Esophagus squamous epithelium (tissue), 5 donors: ENCODE measurements at regions not wholly inside any gene's neighbourhood (a gene's known extent, or its start where the extent isn't known, plus 50 kb on each side); places are given as distances from the start of the nearest gene placed in this dataset.

Experiments
- DNase-seq: peaks from one replicate; lab custom pipeline; 2025; lab: John Stamatoyannopoulos, UW
- H3K27ac ChIP-seq, 4 donors: fragments of 200-600 bp; sonication (generic); one replicate each; pipeline ENCODE4 v1.5.1; 2016 to 2019; ENCODE audit warnings: mild to moderate bottlenecking in 1 of 4
- H3K27me3 ChIP-seq, 4 donors: fragments of 200-600 bp; sonication (generic); 1 replicate in 3 of 4; 2 replicates in 1 of 4; pipeline versions ENCODE4 v1.5.1 to v1.6.0; 2017 to 2021; ENCODE audit warnings: antibody characterized with exemption in 1 of 4
- H3K36me3 ChIP-seq, 3 donors: fragments of 200-600 bp; sonication (generic); one replicate each; pipeline ENCODE4 v1.5.1; 2016 to 2019
- H3K4me1 ChIP-seq, 3 donors: fragments of 200-600 bp; sonication (generic); one replicate each; pipeline ENCODE4 v1.5.1; 2017 to 2019
- H3K4me3 ChIP-seq, 4 donors: fragments of 200-600 bp; sonication (generic); 1 replicate in 3 of 4; 2 replicates in 1 of 4; pipeline ENCODE4 v1.5.1; 2016 to 2019; ENCODE audit warnings: mild to moderate bottlenecking in 2 of 4, moderate library complexity in 1 of 4
- H3K9me3 ChIP-seq, 3 donors: fragments of 200-600 bp; sonication (generic); one replicate each; pipeline ENCODE4 v1.5.1; 2016 to 2019
- POLR2A ChIP-seq, 4 donors: fragments of 450-650 bp; IDR thresholded peaks; one replicate each; pipeline ENCODE4 v1.6.1; 2017; ENCODE audit warnings: antibody characterized with exemption in 4 of 4, mild to moderate bottlenecking in 4 of 4, moderate library complexity in 3 of 4
- WGBS, 2 donors: methylation state at CpG; one replicate each; pipeline ENCODE4 v1.1.5; 2018; 5-methylcytosine and 5-hydroxymethylcytosine counted together
- intact Hi-C: fragments of 100-400 bp; cut with DNase I; formaldehyde crosslinking; loops from one replicate; pipeline ENCODE4 v1.15.0; 2022
- TF ChIP-seq, protein P1 (sequence below), 6 experiments: fragments of 450-650 bp in 4 of 6; fragments of 200-600 bp in 2 of 6; sonication (generic) in 2 of 6; IDR thresholded peaks; one replicate each; pipeline ENCODE4 v1.5.1; 2016 to 2019; ENCODE audit warnings: antibody characterized with exemption in 6 of 6, mild to moderate bottlenecking in 4 of 6, moderate library complexity in 4 of 6
- donor health status: DM: yes; HTN: yes; CAD: no.

DNA sequence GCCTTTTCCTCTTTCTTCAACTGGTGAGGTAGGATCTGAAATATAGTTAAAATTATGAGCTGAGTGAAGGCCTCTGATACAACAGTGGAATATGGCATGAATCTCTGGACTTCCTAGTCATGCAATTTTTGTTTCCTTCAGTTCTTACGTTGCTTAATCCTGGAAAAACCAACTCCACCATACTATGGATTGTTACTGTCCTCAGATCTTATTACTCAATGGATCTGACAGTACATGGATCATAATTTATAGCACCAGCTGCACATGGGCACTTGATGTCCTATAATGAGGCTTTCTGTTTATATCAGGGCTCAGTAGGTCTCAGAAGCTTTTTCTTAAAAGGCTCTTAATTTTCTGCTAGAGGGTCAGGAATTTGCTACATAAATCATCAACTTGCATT, 1341.0 kb upstream of the EYS start:
- Histone ChIP-seq H3K27ac (no peak overlapping the region), H3K9me3 (no peaks in the 10 kb centered on the region), H3K4me1 (no peaks in the 10 kb centered on the region), H3K36me3 (no peaks in the 10 kb centered on the region), H3K4me3 (no peak overlapping the region), H3K27me3 (no peaks in the 10 kb centered on the region)
- TF ChIP-seq, protein P1, sequence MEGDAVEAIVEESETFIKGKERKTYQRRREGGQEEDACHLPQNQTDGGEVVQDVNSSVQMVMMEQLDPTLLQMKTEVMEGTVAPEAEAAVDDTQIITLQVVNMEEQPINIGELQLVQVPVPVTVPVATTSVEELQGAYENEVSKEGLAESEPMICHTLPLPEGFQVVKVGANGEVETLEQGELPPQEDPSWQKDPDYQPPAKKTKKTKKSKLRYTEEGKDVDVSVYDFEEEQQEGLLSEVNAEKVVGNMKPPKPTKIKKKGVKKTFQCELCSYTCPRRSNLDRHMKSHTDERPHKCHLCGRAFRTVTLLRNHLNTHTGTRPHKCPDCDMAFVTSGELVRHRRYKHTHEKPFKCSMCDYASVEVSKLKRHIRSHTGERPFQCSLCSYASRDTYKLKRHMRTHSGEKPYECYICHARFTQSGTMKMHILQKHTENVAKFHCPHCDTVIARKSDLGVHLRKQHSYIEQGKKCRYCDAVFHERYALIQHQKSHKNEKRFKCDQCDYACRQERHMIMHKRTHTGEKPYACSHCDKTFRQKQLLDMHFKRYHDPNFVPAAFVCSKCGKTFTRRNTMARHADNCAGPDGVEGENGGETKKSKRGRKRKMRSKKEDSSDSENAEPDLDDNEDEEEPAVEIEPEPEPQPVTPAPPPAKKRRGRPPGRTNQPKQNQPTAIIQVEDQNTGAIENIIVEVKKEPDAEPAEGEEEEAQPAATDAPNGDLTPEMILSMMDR (IDR thresholded peaks at IDR 0.05) = no peak
- no peak for TF ChIP-seq POLR2A (IDR thresholded peaks at IDR 0.05)
- 16 to 20% methylated on average over 1 of the region's 1 CpG for WGBS, 2 donors
- intact Hi-C loops = no loop called here
- DNase-seq = no peak

DNA sequence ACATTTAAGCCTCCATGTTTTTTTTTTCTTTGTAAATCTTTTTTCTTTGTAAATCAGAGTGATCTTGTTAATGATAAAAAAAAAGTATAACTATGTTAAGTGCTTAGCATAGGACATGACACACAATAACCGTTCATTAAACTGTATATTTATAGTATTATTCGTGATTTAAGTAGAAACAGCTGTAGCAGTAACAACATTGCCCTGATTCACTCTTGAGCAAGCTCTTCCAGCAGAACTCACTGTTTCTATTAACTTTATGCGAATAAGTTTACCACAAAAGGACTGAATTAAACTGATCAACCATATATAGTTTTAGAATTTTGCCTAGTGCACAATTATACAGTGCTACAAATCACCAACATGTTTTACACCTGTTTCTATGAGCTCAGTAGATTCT, 1338.0 kb upstream of the EYS start:
- WGBS, 2 donors = 51 to 63% methylated on average over 3 of the region's 3 CpGs
- no peak for DNase-seq
- intact Hi-C loops = no loop called here
- Histone ChIP-seq H3K27ac (no peak overlapping the region), H3K36me3 (no peaks in the 10 kb centered on the region), H3K4me3 (no peak overlapping the region), H3K27me3 (no peaks in the 10 kb centered on the region), H3K4me1 (no peaks in the 10 kb centered on the region), H3K9me3 (no peaks in the 10 kb centered on the region)
- TF ChIP-seq POLR2A (IDR thresholded peaks at IDR 0.05) = no peak
- TF ChIP-seq, protein P1 (IDR thresholded peaks at IDR 0.05) = no peak

DNA sequence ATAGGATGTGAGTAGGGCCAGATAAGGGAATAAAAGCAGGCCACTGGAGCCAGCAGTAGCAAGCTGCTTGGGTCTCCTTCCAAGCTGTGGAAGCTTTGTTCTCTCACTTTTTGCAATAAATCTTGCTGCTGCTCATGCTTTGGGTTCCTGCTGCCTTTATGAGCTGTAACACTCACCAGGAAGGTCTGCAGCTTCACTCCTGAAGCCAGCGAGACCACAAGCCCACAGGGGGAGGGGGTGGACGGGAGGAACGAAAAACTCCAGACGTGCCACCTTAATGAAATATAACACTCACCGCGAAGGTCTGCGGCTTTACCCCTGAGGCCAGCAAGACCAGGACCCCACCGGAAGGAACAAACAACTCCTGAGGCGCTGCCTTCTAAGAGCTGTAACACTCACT, 1324.4 kb upstream of the EYS start:
- H3K36me3 ChIP-seq = no peaks in the 10 kb centered on the region
- intact Hi-C loops = no loop called here
- H3K4me3 ChIP-seq = no peak overlapping the region
- peaks cover 0 to 8% (median 5%) of the 10 kb centered on the region in 3 donors for H3K9me3 ChIP-seq
- WGBS, 2 donors = 77 to 83% methylated on average over 9 of the region's 9 CpGs
- no peak for TF ChIP-seq POLR2A (IDR thresholded peaks at IDR 0.05)
- TF ChIP-seq, protein P1 (IDR thresholded peaks at IDR 0.05) = no peak
- no peaks in the 10 kb centered on the region for H3K27me3 ChIP-seq
- DNase-seq = no peak
- no peak overlapping the region for H3K27ac ChIP-seq
- no peaks in the 10 kb centered on the region for H3K4me1 ChIP-seq

DNA sequence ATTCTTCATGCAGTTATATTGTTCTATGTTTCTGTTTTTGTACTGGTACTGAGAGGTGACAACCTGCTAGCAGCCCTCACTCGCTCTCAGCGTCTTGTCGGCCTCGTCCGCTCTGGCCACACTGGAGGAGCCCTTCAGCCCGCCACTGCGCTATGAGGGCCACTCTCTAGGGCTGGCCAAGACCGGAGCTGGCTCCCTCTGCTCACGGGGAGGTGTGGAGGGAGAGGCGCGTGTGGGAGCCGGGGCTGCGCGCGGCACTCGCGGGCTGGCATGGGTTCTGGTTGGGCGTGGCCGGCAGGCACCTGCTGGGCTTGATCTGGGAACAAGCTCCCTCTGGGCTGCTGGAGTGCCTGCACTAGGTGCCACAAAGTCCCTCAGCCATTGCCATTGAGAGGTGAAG, 1323.8 kb upstream of the EYS start:
- DNase-seq = no peak
- no peaks in the 10 kb centered on the region for H3K4me1 ChIP-seq
- H3K36me3 ChIP-seq = no peaks in the 10 kb centered on the region
- intact Hi-C loops = no loop called here
- H3K9me3 ChIP-seq = peaks cover 0 to 8% (median 5%) of the 10 kb centered on the region in 3 donors
- no peak overlapping the region for H3K27ac ChIP-seq
- TF ChIP-seq POLR2A (IDR thresholded peaks at IDR 0.05) = no peak
- TF ChIP-seq, protein P1 (IDR thresholded peaks at IDR 0.05) = no peak
- H3K27me3 ChIP-seq = no peaks in the 10 kb centered on the region
- 98 to 100% methylated on average over 2 to 6 of the region's 19 CpGs for WGBS, 2 donors
- H3K4me3 ChIP-seq = no peak overlapping the region

DNA sequence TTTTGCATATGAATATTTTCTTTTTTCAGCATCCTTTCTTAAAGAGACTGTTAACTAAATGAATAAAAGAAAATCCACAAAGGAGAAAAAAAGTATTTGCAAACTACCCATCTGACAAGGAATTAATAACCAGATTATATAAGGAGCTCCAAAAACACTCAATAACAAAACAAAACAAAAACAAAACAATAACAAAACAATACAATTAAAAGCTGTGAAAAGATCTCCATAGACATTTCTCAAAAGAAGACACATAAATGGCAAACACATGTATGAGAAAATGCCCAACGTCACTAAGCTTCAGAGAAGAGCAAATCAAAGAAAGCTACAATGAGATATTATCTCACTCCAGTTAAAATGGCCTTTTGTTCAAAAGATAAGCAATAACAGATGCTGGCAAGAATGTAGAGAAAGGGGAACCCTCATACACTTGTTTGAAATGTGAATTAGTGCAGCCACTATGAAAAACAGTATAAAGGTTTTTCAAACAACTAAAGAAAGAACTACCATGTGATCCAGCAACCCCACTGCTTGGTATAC, 1310.0 kb upstream of the EYS start:
- Histone ChIP-seq H3K9me3 (no peaks in the 10 kb centered on the region), H3K27me3 (no peaks in the 10 kb centered on the region), H3K4me1 (no peaks in the 10 kb centered on the region), H3K27ac (no peak overlapping the region), H3K36me3 (no peaks in the 10 kb centered on the region), H3K4me3 (no peak overlapping the region)
- no peak for DNase-seq
- TF ChIP-seq POLR2A (IDR thresholded peaks at IDR 0.05) = no peak
- TF ChIP-seq, protein P1 (IDR thresholded peaks at IDR 0.05) = no peak
- 38 to 41% methylated on average over 1 of the region's 1 CpG for WGBS, 2 donors
- intact Hi-C loops = no loop called here
